MM.1S (cell line): ENCODE measurements at regions not wholly inside any gene's neighbourhood (a gene's known extent, or its start where the extent isn't known, plus 50 kb on each side); places are given as distances from the start of the nearest gene placed in this dataset.

ENCODE experiments used
- DNase-seq: peaks from one replicate; pipeline ENCODE4 v3.0.0-alpha.2; 2015
- H2AFZ ChIP-seq: fragments of 300-600 bp; sonication (generic); 2 replicates; pipeline ENCODE4 v1.6.0; 2016; ENCODE audit warnings: antibody characterized with exemption, low read length
- H3F3A ChIP-seq: fragments of 300-600 bp; sonication (generic); 2 replicates; pipeline ENCODE4 v1.6.1; 2016; ENCODE audit warnings: mild to moderate bottlenecking, antibody characterized with exemption, low read length, moderate library complexity, mixed read lengths; ENCODE audit not compliant: insufficient read depth
- H3K27ac ChIP-seq: fragments of 300-600 bp; sonication (generic); 2 replicates; pipeline ENCODE4 v1.5.1; 2016; ENCODE audit warnings: mild to moderate bottlenecking, low read length
- H3K27me3 ChIP-seq: fragments of 300-600 bp; sonication (generic); replicated peaks from 2 replicates; pipeline ENCODE4 v1.6.0; 2016; ENCODE audit warnings: low read length; ENCODE audit not compliant: insufficient read depth
- H3K36me3 ChIP-seq: fragments of 300-600 bp; sonication (generic); replicated peaks from 2 replicates; pipeline ENCODE4 v1.6.1; 2016; ENCODE audit warnings: mild to moderate bottlenecking, low read length, mixed read lengths; ENCODE audit not compliant: insufficient read depth
- H3K4me1 ChIP-seq: fragments of 300-600 bp; sonication (generic); 2 replicates; pipeline ENCODE4 v1.6.1; 2016; ENCODE audit warnings: low read length, mixed read lengths
- H3K4me2 ChIP-seq: fragments of 300-600 bp; sonication (generic); 2 replicates; pipeline ENCODE4 v1.6.0; 2016; ENCODE audit warnings: low read depth, low read length
- H3K4me3 ChIP-seq: fragments of 300-600 bp; sonication (generic); 2 replicates; pipeline ENCODE4 v1.5.1; 2016; ENCODE audit warnings: low read length, mixed read lengths
- H3K79me2 ChIP-seq: fragments of 300-600 bp; sonication (generic); 2 replicates; pipeline ENCODE4 v1.6.1; 2016; ENCODE audit warnings: mixed run types, low read length, mixed read lengths
- H3K9ac ChIP-seq: fragments of 300-600 bp; sonication (generic); 2 replicates; pipeline ENCODE4 v1.6.1; 2016; ENCODE audit warnings: low read length, mixed read lengths
- H3K9me2 ChIP-seq: fragments of 300-600 bp; sonication (generic); replicated peaks from 2 replicates; pipeline ENCODE4 v1.6.1; 2016; ENCODE audit warnings: mild to moderate bottlenecking, low read length, mixed read lengths; ENCODE audit not compliant: insufficient read depth
- H3K9me3 ChIP-seq: fragments of 300-600 bp; sonication (generic); replicated peaks from 2 replicates; pipeline ENCODE4 v1.6.1; 2016; ENCODE audit warnings: mild to moderate bottlenecking, low read length, mixed read lengths; ENCODE audit not compliant: insufficient read depth
- H4K20me1 ChIP-seq: fragments of 300-600 bp; sonication (generic); 2 replicates; pipeline ENCODE4 v1.6.1; 2016; ENCODE audit warnings: mild to moderate bottlenecking, low read length, moderate library complexity, mixed read lengths; ENCODE audit not compliant: insufficient read depth
- CTCF ChIP-seq: fragments of 300-600 bp; sonication (generic); IDR thresholded peaks from 2 replicates; pipeline ENCODE4 v1.5.1; 2016; ENCODE audit warnings: antibody characterized with exemption, low read length, mixed read lengths
- EZH2 ChIP-seq: fragments of 300-600 bp; sonication (generic); optimal IDR thresholded peaks from 2 replicates; pipeline ENCODE3; 2017; ENCODE audit warnings: low read depth, mild to moderate bottlenecking, antibody characterized with exemption, low read length, mixed read lengths
- EZH2phosphoT487 ChIP-seq: fragments of 300-600 bp; sonication (generic); IDR thresholded peaks from 2 replicates; pipeline ENCODE4 v1.6.1; 2018; ENCODE audit warnings: antibody characterized with exemption, low read length

GRCh38 chr3:182050932-182051331 lies 339.2 kb downstream of the SOX2 start:
- no peak overlapping the region for H3K4me3 ChIP-seq
- no peak overlapping the region for H3K27ac ChIP-seq
- no peak overlapping the region for H3K4me2 ChIP-seq
- no peaks in the 10 kb centered on the region for H3K79me2 ChIP-seq
- no peaks in the 10 kb centered on the region for H3K4me1 ChIP-seq
- no peaks in the 10 kb centered on the region for H4K20me1 ChIP-seq
- H3K9me3 ChIP-seq = no peaks in the 10 kb centered on the region
- DNase-seq = no peak
- H3K9me2 ChIP-seq = no peaks in the 10 kb centered on the region
- H2AFZ ChIP-seq = no peak overlapping the region
- no peaks in the 10 kb centered on the region for H3F3A ChIP-seq
- no peaks in the 10 kb centered on the region for H3K36me3 ChIP-seq
- no peaks in the 10 kb centered on the region for H3K27me3 ChIP-seq
- no peak overlapping the region for H3K9ac ChIP-seq
- TF ChIP-seq EZH2phosphoT487 = no peak
- no peak for TF ChIP-seq EZH2
- no peak for TF ChIP-seq CTCF

GRCh38 chr3:182052332-182052731 lies 340.6 kb downstream of the SOX2 start:
- H3K9me2 ChIP-seq = no peaks in the 10 kb centered on the region
- H3K4me1 ChIP-seq = no peaks in the 10 kb centered on the region
- no peaks in the 10 kb centered on the region for H3K27me3 ChIP-seq

GRCh38 chr3:182052757-182053156 lies 341.0 kb downstream of the SOX2 start:
- H3K4me2 ChIP-seq = no peak overlapping the region
- H3K36me3 ChIP-seq = no peaks in the 10 kb centered on the region
- H3K9me2 ChIP-seq = no peaks in the 10 kb centered on the region
- no peak for TF ChIP-seq EZH2
- DNase-seq = no peak
- H3F3A ChIP-seq = no peaks in the 10 kb centered on the region
- no peak overlapping the region for H2AFZ ChIP-seq
- no peak overlapping the region for H3K4me3 ChIP-seq
- no peaks in the 10 kb centered on the region for H3K79me2 ChIP-seq
- H3K4me1 ChIP-seq = no peaks in the 10 kb centered on the region
- no peak overlapping the region for H3K9ac ChIP-seq
- no peaks in the 10 kb centered on the region for H3K27me3 ChIP-seq
- no peaks in the 10 kb centered on the region for H4K20me1 ChIP-seq
- no peak overlapping the region for H3K27ac ChIP-seq
- H3K9me3 ChIP-seq = no peaks in the 10 kb centered on the region

More at GRCh38 chr3:182052332-182052731, 340.6 kb downstream of the SOX2 start:
- no peaks in the 10 kb centered on the region for H3K9me3 ChIP-seq
- no peaks in the 10 kb centered on the region for H3K36me3 ChIP-seq
- no peak overlapping the region for H3K9ac ChIP-seq
- TF ChIP-seq CTCF (no peak), EZH2phosphoT487 (no peak), EZH2 (no peak)
- H3K4me2 ChIP-seq = no peak overlapping the region
- H2AFZ ChIP-seq = no peak overlapping the region
- H3K79me2 ChIP-seq = no peaks in the 10 kb centered on the region
- H3F3A ChIP-seq = no peaks in the 10 kb centered on the region
- no peak for DNase-seq
- no peak overlapping the region for H3K4me3 ChIP-seq
- no peaks in the 10 kb centered on the region for H4K20me1 ChIP-seq
- no peak overlapping the region for H3K27ac ChIP-seq

- Histone ChIP-seq H3K27ac (no peak overlapping the region), H3K36me3 (no peaks in the 10 kb centered on the region), H3K4me3 (no peak overlapping the region), H3K9me3 (no peaks in the 10 kb centered on the region), H4K20me1 (no peaks in the 10 kb centered on the region), H3F3A (no peaks in the 10 kb centered on the region), H3K4me2 (no peak overlapping the region), H3K9ac (no peak overlapping the region), H3K4me1 (no peaks in the 10 kb centered on the region), H3K9me2 (no peaks in the 10 kb centered on the region), H3K27me3 (no peaks in the 10 kb centered on the region), H2AFZ (no peak overlapping the region), H3K79me2 (no peaks in the 10 kb centered on the region)
- TF ChIP-seq EZH2phosphoT487 (no peak), EZH2 (no peak), CTCF (no peak)
- DNase-seq = no peak
Measured at GRCh38 chr3:182058488-182058887, 346.8 kb downstream of the SOX2 start.
